SH-SY5Y (cell line): ENCODE measurements at regions not wholly inside any gene's neighbourhood (a gene's known extent, or its start where the extent isn't known, plus 50 kb on each side); places are given as distances from the start of the nearest gene placed in this dataset.

ENCODE experiments used
- GATA2 ChIP-seq: IDR thresholded peaks from 2 replicates; pipeline ENCODE4 v1.6.1; 2011; ENCODE audit warnings: mild to moderate bottlenecking, low read depth, low read length
- GATA3 ChIP-seq: IDR thresholded peaks from 2 replicates; pipeline ENCODE4 v1.6.1; 2011; ENCODE audit warnings: low read depth, mild to moderate bottlenecking, low read length, moderate library complexity

DNA sequence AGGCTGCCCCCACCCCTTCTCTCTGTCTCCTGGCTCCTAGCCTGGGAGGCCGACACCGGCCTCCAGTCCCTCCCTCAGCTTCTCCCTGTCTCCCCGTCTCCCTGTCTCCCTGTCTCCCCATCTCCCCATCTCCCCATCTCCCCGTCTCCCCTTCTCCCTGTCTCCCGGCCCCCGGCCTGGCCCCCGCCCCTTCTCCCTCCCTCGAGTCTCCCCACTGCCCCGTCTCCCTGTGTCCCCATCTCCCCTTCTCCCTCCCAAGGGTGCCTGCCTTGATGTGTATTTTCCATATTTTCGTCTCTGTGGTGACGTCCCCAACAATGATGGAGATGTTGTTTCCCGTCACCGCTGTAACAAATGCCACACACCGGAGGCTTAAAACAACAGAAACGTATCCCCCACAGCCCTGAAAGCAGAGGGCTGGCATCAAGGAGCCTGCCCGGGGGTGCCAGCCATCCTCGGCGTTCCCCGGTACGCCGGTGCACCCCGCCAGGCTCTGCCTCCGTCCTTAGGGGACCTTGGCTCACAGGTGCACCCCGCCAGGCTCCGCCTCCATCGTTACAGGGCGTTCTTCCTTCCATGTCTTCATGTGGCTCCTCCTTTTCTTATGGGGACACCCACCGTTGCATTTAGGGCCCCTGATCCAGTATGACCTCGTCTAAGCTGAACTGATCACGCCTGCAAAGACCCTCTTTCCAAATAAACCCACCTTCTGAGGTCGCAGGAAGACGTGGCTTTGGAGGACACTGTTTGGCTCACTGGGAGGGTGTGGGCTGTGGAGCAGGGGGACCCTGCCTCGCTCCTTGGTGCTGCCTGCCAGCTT, 151.6 kb downstream of the NPIPB11 start:
- TF ChIP-seq GATA2 (no peak), GATA3 (no peak)
